Neural progenitor cell (in vitro differentiated cells): ENCODE measurements at regions not wholly inside any gene's neighbourhood (a gene's known extent, or its start where the extent isn't known, plus 50 kb on each side); places are given as distances from the start of the nearest gene placed in this dataset.
A peak's percentile ranks its signal among the peaks of the same experiment; 100 is the strongest.

Experiments
- DNase-seq: peaks from one replicate; pipeline ENCODE4 v3.0.0-alpha.2; 2016; ENCODE audit warnings: low spot score
- H2AFZ ChIP-seq: fragments of 200-600 bp; sonication (generic); replicated peaks from 2 replicates; pipeline ENCODE4 v1.6.1; 2016; ENCODE audit warnings: antibody characterized with exemption
- H3F3A ChIP-seq: fragments of 200-600 bp; sonication (generic); 2 replicates; pipeline ENCODE4 v1.6.1; 2016; ENCODE audit warnings: antibody characterized with exemption, low read depth
- H3K27ac ChIP-seq: fragments of 200-600 bp; sonication (generic); 2 replicates; pipeline ENCODE4 v1.5.1; 2016; ENCODE audit warnings: mild to moderate bottlenecking
- H3K27me3 ChIP-seq: fragments of 200-600 bp; sonication (generic); 2 replicates; pipeline ENCODE4 v1.6.1; 2016; ENCODE audit warnings: mild to moderate bottlenecking, moderate library complexity
- H3K36me3 ChIP-seq: fragments of 200-600 bp; sonication (generic); 2 replicates; pipeline ENCODE4 v1.5.1; 2016
- H3K4me1 ChIP-seq: fragments of 200-600 bp; sonication (generic); 2 replicates; pipeline ENCODE4 v1.6.1; 2016; ENCODE audit warnings: mixed run types
- H3K4me2 ChIP-seq: fragments of 200-600 bp; sonication (generic); 2 replicates; pipeline ENCODE4 v1.6.1; 2016
- H3K4me3 ChIP-seq: fragments of 200-600 bp; sonication (generic); 2 replicates; pipeline ENCODE4 v1.5.1; 2016
- H3K79me2 ChIP-seq: fragments of 200-600 bp; sonication (generic); 2 replicates; pipeline ENCODE4 v1.6.1; 2016; ENCODE audit warnings: low read depth
- H3K9ac ChIP-seq: fragments of 200-600 bp; sonication (generic); 2 replicates; pipeline ENCODE4 v1.6.1; 2016
- H3K9me3 ChIP-seq: fragments of 200-600 bp; sonication (generic); 2 replicates; pipeline ENCODE4 v1.5.1; 2016; ENCODE audit warnings: low read depth
- H4K20me1 ChIP-seq: fragments of 200-600 bp; sonication (generic); 2 replicates; pipeline ENCODE4 v1.6.1; 2016; ENCODE audit warnings: low read depth
- H3K27ac Mint-ChIP-seq: 3 replicates; pipeline ENCODE4 v1.8.0; 2021; ENCODE audit warnings: mixed read lengths
- H3K27me3 Mint-ChIP-seq: 2 replicates; pipeline ENCODE4 v1.8.0; 2022; ENCODE audit warnings: low read depth, mild to moderate bottlenecking, inconsistent platforms, moderate library complexity, mixed read lengths; ENCODE audit not compliant: insufficient read depth
- H3K36me3 Mint-ChIP-seq: 3 replicates; pipeline ENCODE4 v1.8.0; 2021; ENCODE audit warnings: mixed read lengths
- H3K4me1 Mint-ChIP-seq: 3 replicates; pipeline ENCODE4 v1.8.0; 2021; ENCODE audit warnings: mixed read lengths
- H3K4me3 Mint-ChIP-seq: 3 replicates; pipeline ENCODE4 v1.8.0; 2021; ENCODE audit warnings: mild to moderate bottlenecking, moderate library complexity, mixed read lengths
- H3K9me3 Mint-ChIP-seq: 3 replicates; pipeline ENCODE4 v1.8.0; 2020; ENCODE audit warnings: mixed read lengths
- CTCF ChIP-seq: fragments of 200-600 bp; sonication (generic); IDR thresholded peaks from 2 replicates; pipeline ENCODE4 v1.5.1; 2017; ENCODE audit warnings: antibody characterized with exemption, mild to moderate bottlenecking
- EZH2 ChIP-seq: fragments of 200-600 bp; sonication (generic); IDR thresholded peaks from 2 replicates; pipeline ENCODE4 v1.6.1; 2017; ENCODE audit warnings: antibody characterized with exemption, mild to moderate bottlenecking, moderate library complexity
- EZH2phosphoT487 ChIP-seq: fragments of 200-600 bp; sonication (generic); IDR thresholded peaks from 2 replicates; pipeline ENCODE4 v1.6.1; 2017; ENCODE audit warnings: antibody characterized with exemption

GRCh38 chr7:25852211-25852938 lies 299.6 kb upstream of the NFE2L3 start:
- peaks cover 21% of the 10 kb centered on the region for H3K27me3 Mint-ChIP-seq
- H3F3A ChIP-seq = peaks cover 24% of the 10 kb centered on the region
- no peaks in the 10 kb centered on the region for H3K36me3 ChIP-seq
- H3K27ac Mint-ChIP-seq = no peak overlapping the region
- H3K4me3 ChIP-seq = peak overlapping the region; percentile 45
- H3K9me3 ChIP-seq = no peaks in the 10 kb centered on the region
- H3K4me1 ChIP-seq = peaks cover 29% of the 10 kb centered on the region
- H3K9ac ChIP-seq = no peak overlapping the region
- no peak for TF ChIP-seq EZH2phosphoT487
- TF ChIP-seq EZH2 = peak; percentile 55
- H2AFZ ChIP-seq = peak overlapping the region; percentile 83
- H3K27me3 ChIP-seq = peaks cover 49% of the 10 kb centered on the region
- H3K79me2 ChIP-seq = no peaks in the 10 kb centered on the region
- H3K4me2 ChIP-seq = peak overlapping the region; percentile 82
- no peaks in the 10 kb centered on the region for H3K36me3 Mint-ChIP-seq
- peak overlapping the region; percentile 84 for H3K4me3 Mint-ChIP-seq
- no peak overlapping the region for H3K27ac ChIP-seq
- peak; percentile 76 for DNase-seq
- no peaks in the 10 kb centered on the region for H4K20me1 ChIP-seq
- peaks cover 54% of the 10 kb centered on the region for H3K4me1 Mint-ChIP-seq
- no peaks in the 10 kb centered on the region for H3K9me3 Mint-ChIP-seq

GRCh38 chr7:25852939-25853271 lies 299.1 kb upstream of the NFE2L3 start:
- Histone ChIP-seq H3F3A (peaks cover 29% of the 10 kb centered on the region), H4K20me1 (no peaks in the 10 kb centered on the region), H3K27ac (no peak overlapping the region), H2AFZ (peak overlapping the region; percentile 83), H3K9ac (no peak overlapping the region), H3K4me2 (peak overlapping the region; percentile 82), H3K36me3 (no peaks in the 10 kb centered on the region), H3K79me2 (no peaks in the 10 kb centered on the region), H3K27me3 (peaks cover 55% of the 10 kb centered on the region), H3K9me3 (no peaks in the 10 kb centered on the region), H3K4me3 (peak overlapping the region; percentile 45), H3K4me1 (peaks cover 29% of the 10 kb centered on the region)
- Mint-ChIP-seq H3K27ac (no peak overlapping the region), H3K4me3 (peak overlapping the region; percentile 70), H3K36me3 (no peaks in the 10 kb centered on the region), H3K4me1 (peaks cover 50% of the 10 kb centered on the region), H3K27me3 (peaks cover 21% of the 10 kb centered on the region), H3K9me3 (no peaks in the 10 kb centered on the region)
- no peak for DNase-seq
- TF ChIP-seq CTCF = no peak
- TF ChIP-seq EZH2 = peak; percentile 18
- TF ChIP-seq EZH2phosphoT487 = peak; percentile 78

- Histone ChIP-seq H3K9ac (no peak overlapping the region), H3K27ac (no peak overlapping the region), H3K4me1 (peaks cover 29% of the 10 kb centered on the region), H3K4me3 (peak overlapping the region; percentile 45), H3K36me3 (no peaks in the 10 kb centered on the region), H3K27me3 (peaks cover 59% of the 10 kb centered on the region), H3K9me3 (no peaks in the 10 kb centered on the region), H2AFZ (no peak overlapping the region), H3F3A (peaks cover 29% of the 10 kb centered on the region), H4K20me1 (no peaks in the 10 kb centered on the region), H3K4me2 (peak overlapping the region; percentile 82), H3K79me2 (no peaks in the 10 kb centered on the region)
- Mint-ChIP-seq H3K4me3 (peak overlapping the region; percentile 70), H3K9me3 (no peaks in the 10 kb centered on the region), H3K27ac (no peak overlapping the region), H3K27me3 (peaks cover 21% of the 10 kb centered on the region), H3K4me1 (peaks cover 50% of the 10 kb centered on the region), H3K36me3 (no peaks in the 10 kb centered on the region)
- TF ChIP-seq CTCF (no peak), EZH2 (no peak), EZH2phosphoT487 (no peak)
- DNase-seq = no peak
Measured at GRCh38 chr7:25853314-25853713, 298.7 kb upstream of the NFE2L3 start.

GRCh38 chr7:25854059-25854458 lies 297.9 kb upstream of the NFE2L3 start:
- Mint-ChIP-seq H3K36me3 (no peaks in the 10 kb centered on the region), H3K27me3 (peaks cover 27% of the 10 kb centered on the region), H3K9me3 (no peaks in the 10 kb centered on the region), H3K4me1 (peaks cover 50% of the 10 kb centered on the region), H3K27ac (no peak overlapping the region), H3K4me3 (peak overlapping the region; percentile 73)
- Histone ChIP-seq H2AFZ (peak overlapping the region; percentile 38), H3K79me2 (no peaks in the 10 kb centered on the region), H3K9ac (no peak overlapping the region), H3K27me3 (peaks cover 66% of the 10 kb centered on the region), H3K36me3 (no peaks in the 10 kb centered on the region), H3K4me1 (peaks cover 29% of the 10 kb centered on the region), H3K4me2 (peak overlapping the region; percentile 70), H3K27ac (no peak overlapping the region), H4K20me1 (no peaks in the 10 kb centered on the region), H3K9me3 (no peaks in the 10 kb centered on the region), H3K4me3 (peak overlapping the region; percentile 31), H3F3A (peaks cover 29% of the 10 kb centered on the region)
- TF ChIP-seq CTCF = no peak
- TF ChIP-seq EZH2 = no peak
- TF ChIP-seq EZH2phosphoT487 = no peak
- DNase-seq = peak; percentile 48
